K562 (cell line): ENCODE measurements at regions not wholly inside any gene's neighbourhood (a gene's known extent, or its start where the extent isn't known, plus 50 kb on each side); places are given as distances from the start of the nearest gene placed in this dataset.

Experiments used
- CREB3 ChIP-seq: fragments of 450-650 bp; conservative IDR thresholded peaks from 2 replicates; pipeline ENCODE4 v1.6.1; 2016; ENCODE audit warnings: missing genetic modification characterization, low read depth, mild to moderate bottlenecking, missing compliant biosample characterization, moderate library complexity
- CTCF ChIP-seq, 3 experiments: IDR thresholded peaks in 2 of 3; conservative IDR thresholded peaks in 1 of 3; 2 replicates each; pipeline ENCODE4 v1.5.1; 2011 to 2012; ENCODE audit warnings: low read length in 3 of 3, mild to moderate bottlenecking in 3 of 3, control low read depth in 2 of 3, improper control_type of control experiment in 1 of 3, inconsistent platforms in 1 of 3, low read depth in 1 of 3, mixed read lengths in 1 of 3, moderate library complexity in 1 of 3; ENCODE audit not compliant: insufficient read depth in 2 of 3
- CTCFL ChIP-seq: IDR thresholded peaks from 2 replicates; pipeline ENCODE4 v1.6.1; 2011; ENCODE audit warnings: borderline replicate concordance, low read depth, mild to moderate bottlenecking, moderate library complexity, low read length; ENCODE audit not compliant: insufficient read depth, poor library complexity, severe bottlenecking
- HMGXB4 ChIP-seq: sonication (generic); formaldehyde crosslinking; IDR thresholded peaks from 2 replicates; pipeline ENCODE4 v1.8.1; 2023; ENCODE audit warnings: mild to moderate bottlenecking, missing genetic modification reagents
- POLR2A ChIP-seq: fragments of 450-650 bp; conservative IDR thresholded peaks from 2 replicates; pipeline ENCODE4 v1.6.1; 2016
- POLR2AphosphoS5 ChIP-seq: IDR thresholded peaks from 2 replicates; pipeline ENCODE4 v1.6.1; 2011; ENCODE audit warnings: mild to moderate bottlenecking, low read depth, low read length, moderate library complexity; ENCODE audit not compliant: control insufficient read depth, insufficient read depth
- RBFOX2 ChIP-seq: fragments of 200-400 bp; formaldehyde crosslinking; IDR thresholded peaks from 2 replicates; pipeline ENCODE4 v1.6.1; 2017; ENCODE audit warnings: low read depth, mild to moderate bottlenecking, low read length, moderate library complexity
- RBM22 ChIP-seq: fragments of 200-400 bp; formaldehyde crosslinking; IDR thresholded peaks from 2 replicates; pipeline ENCODE4 v1.6.1; 2018; ENCODE audit warnings: low read length, low read depth; ENCODE audit not compliant: poor library complexity, severe bottlenecking
- RBM34 ChIP-seq: fragments of 200-400 bp; formaldehyde crosslinking; IDR thresholded peaks from 2 replicates; pipeline ENCODE4 v1.6.1; 2018; ENCODE audit warnings: low read length, borderline replicate concordance; ENCODE audit not compliant: insufficient read depth
- TAF1 ChIP-seq: IDR thresholded peaks from 2 replicates; pipeline ENCODE4 v1.6.1; 2011; ENCODE audit warnings: mild to moderate bottlenecking, low read length, moderate library complexity; ENCODE audit not compliant: insufficient read depth, control insufficient read depth, severe bottlenecking; ENCODE audit errors: extremely low read depth
- ZBED1 ChIP-seq: IDR thresholded peaks from 2 replicates; pipeline ENCODE4 v1.6.1; 2014
- ZBTB2 ChIP-seq: fragments of 450-650 bp; IDR thresholded peaks from 2 replicates; pipeline ENCODE4 v1.6.1; 2016; ENCODE audit warnings: antibody characterized with exemption
- ZFX ChIP-seq: sonication (generic); formaldehyde crosslinking; IDR thresholded peaks from 2 replicates; pipeline ENCODE4 v1.8.0; 2022; ENCODE audit warnings: mild to moderate bottlenecking, missing genetic modification reagents, moderate library complexity

- TF ChIP-seq ZFX (CRISPR knock-in tag) (no peak), CREB3 (tag) (no peak), CTCF (IDR thresholded peaks at IDR 0.05 in 2 of 3, conservative IDR thresholded peaks at IDR 0.05 in 1 of 3; ENCODE audit: insufficient read depth in 2 of 3, low read depth in 1 of 3, low read length in 3 of 3) (no peak), POLR2AphosphoS5 (no peak), RBFOX2 (no peak), ZBTB2 (no peak), POLR2A (no peak), CTCFL (no peak), ZBED1 (no peak), TAF1 (no peak), HMGXB4 (CRISPR knock-in tag) (no peak), RBM34 (no peak), RBM22 (no peak)
Measured at GRCh38 chr2:66281980-66282379, 152.9 kb upstream of the MEIS1 start.
